DMS 273 treated with DMSO at 0.1 percent for 48 hours (cell line): ENCODE measurements at regions not wholly inside any gene's neighbourhood (a gene's known extent, or its start where the extent isn't known, plus 50 kb on each side); places are given as distances from the start of the nearest gene placed in this dataset.
A peak's percentile ranks its signal among the peaks of the same experiment; 100 is the strongest.
"Not testable (repeated sequence)": the region's sequence is repeated elsewhere in the genome, so short reads cannot be mapped to it uniquely, and the experiment has no call there.

Experiments
- DNase-seq: peaks from one replicate; lab custom pipeline; 2025; lab: John Stamatoyannopoulos, UW

GRCh38 chr3:177778633-177779032 lies 581.4 kb upstream of the TBL1XR1 start:
- no peak for DNase-seq

- DNase-seq = peak; percentile 2
Observed at GRCh38 chr3:177781686-177782161, 584.4 kb upstream of the TBL1XR1 start.

GRCh38 chr3:177783338-177783737 lies 586.1 kb upstream of the TBL1XR1 start:
- DNase-seq = no peak

DNA sequence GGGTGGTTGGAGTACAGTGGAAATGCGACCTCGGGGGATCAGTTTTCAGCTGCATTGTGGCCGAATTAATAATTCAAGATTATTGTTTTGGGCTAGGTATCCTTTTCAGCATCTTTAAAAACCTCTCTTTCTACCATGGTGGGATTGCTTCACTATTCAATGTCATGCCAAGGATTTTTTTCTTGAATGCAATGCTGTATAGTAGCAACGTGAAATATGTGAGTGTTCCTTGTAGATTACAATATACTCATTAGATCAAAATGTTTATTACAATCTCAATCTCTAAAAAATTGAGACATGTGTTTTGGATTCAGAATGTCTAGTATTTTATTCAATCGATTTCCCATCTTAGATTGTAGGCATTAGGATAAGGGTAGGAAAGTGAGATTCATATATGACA lies 586.5 kb upstream of the TBL1XR1 start:
- DNase-seq = no peak

GRCh38 chr3:177787279-177788041 lies 590.2 kb upstream of the TBL1XR1 start:
- no peak for DNase-seq

- no peak for DNase-seq
Observed at GRCh38 chr3:177789500-177789899, 592.2 kb upstream of the TBL1XR1 start.

DNA sequence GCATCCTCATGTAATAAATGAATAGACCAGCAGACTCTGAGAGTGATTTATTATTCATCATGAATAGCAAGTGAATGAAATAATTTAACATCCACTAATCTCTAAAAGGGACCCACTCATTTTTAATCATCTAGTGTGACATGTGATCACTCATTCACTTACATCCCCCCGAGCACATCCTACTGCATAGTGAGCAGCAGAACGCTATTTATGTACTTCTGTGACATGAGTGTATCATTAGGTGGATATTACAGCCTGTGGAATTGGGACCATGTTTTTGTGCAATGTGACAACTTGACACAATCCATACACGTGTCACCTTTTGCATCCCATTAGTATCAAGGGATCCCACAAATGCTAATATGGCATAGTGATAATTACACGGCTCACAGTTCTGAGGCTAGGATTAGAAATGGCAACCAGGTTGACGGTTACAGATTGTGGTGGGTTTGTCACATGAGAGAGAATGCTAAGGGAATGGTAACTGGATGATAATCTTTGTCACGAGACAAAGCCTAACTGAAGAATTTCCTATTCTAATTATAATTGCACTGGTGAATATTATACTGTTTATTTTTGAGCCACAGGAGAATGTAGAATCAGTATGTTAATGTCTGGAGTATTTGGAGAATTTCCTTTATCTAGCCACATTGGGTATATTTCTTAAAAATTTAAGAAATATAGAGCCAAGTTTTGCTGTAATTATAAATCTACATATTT lies 595.2 kb upstream of the TBL1XR1 start:
- DNase-seq = no peak

GRCh38 chr3:177793451-177793850 lies 596.2 kb upstream of the TBL1XR1 start:
- DNase-seq = no peak

DNA sequence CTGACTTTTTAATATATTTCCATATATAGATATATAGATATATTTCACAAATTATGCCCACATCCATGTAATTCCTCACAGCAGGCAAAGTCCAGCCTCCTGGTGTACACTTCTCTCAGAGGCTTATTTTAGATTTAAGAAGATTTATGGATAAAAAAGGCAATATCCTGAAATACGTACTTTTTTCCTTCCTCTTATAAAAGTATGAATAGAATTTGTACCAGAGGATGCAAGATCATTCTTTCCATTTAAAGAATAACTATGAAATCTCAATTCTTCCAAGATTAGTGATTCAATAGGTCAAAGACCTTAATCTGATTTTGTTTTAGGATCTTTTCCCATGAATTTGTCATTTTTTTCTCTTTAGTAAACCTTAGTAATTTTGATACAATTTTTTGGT lies 597.9 kb upstream of the TBL1XR1 start:
- DNase-seq = no peak

DNA sequence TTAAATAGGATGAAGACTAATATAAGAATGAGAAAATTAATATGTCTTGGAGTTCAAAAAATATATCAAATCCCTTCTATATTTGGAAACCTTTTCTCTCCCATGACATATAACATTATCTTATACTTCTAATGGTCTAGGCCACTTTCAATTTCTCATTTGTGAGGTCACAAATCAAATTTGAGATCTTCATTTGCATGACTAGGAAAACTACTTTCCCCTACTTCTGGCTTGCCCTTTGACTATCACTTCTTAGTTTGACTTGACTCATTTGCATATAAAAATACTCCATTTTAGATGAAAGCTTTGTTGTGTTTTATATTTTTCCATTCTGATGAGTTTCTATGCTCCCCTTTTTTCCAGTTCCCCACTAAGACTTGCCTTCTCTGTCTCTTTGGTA lies 598.6 kb upstream of the TBL1XR1 start:
- no peak for DNase-seq

- DNase-seq = not testable (repeated sequence)
Observed at GRCh38 chr3:177800147-177800546, 602.9 kb upstream of the TBL1XR1 start.

DNA sequence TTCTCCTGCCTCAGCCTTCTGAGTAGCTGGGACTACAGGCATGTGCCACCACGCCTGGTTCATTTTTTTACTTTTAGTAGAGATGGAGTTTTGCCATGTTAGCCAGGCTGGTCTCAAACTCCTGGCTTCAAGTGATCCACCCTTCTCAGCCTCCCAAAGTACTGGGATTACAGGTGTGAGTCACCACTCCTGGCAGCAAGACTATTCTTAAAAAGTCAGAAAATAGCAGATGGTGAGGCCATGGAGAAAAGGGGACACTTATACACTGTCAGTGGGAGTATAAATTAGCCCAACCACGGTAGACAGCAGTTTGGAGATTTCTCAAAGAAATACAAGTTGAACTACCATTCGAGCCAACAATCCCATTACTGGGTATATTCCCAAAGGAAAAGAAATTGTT lies 603.3 kb upstream of the TBL1XR1 start:
- no peak for DNase-seq

DNA sequence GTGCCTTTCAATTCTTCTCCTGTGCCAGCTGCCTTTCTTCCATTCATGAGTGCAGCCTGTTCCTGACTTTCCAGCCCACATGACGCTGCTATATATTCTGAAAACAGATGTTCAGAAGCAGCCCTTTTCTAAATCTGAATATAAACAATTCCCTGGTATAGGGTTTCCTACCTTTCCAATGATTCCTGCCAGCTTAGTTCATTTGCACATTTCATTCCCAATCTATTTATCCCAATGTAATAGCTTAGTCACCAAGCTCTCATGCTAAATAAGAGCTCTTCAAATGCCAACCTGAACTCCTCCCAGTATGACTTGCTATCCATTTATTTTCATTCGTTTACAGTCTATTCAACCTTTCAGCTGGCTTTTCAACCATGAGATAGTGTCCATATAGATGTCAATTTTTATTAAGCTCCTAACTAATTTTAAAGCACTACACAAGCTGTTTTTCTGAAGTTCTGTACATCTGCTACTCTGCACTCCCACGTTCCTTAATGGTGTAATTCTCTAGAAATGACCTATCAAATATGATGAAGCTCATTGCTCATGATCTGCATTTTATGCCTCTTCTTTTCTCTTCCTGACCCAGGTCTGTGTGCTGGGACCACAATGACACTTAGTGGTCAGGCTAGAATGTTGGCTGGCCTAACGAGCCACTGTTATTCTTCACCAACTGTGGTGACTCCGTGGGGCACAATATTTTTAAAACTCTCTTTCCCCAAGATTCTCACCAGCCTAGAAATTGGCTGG lies 605.0 kb upstream of the TBL1XR1 start:
- peak; percentile 67 for DNase-seq

- DNase-seq = no peak
Observed at GRCh38 chr3:177803500-177803899, 606.2 kb upstream of the TBL1XR1 start.

- no peak for DNase-seq
Observed at GRCh38 chr3:177804032-177804431, 606.8 kb upstream of the TBL1XR1 start.

DNA sequence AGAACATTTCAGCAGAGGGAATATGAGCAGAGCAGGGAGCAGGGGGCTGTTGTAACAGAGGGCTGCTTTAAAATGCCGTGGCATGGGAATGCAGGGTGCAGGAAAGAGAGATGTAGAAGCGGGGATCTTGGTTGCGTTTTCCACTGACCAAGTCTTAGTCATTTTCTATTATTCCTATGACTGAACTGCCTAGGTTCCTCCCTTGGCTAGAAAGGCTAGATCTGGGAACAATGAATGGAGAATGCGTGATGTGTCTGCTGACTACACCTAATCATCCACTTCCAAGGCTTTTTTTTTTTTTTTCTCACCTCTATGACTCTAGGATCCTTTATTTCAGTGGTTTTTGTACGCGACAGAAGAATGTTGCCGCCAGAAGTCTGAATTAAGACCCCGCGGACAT lies 607.4 kb upstream of the TBL1XR1 start:
- DNase-seq = no peak

DNA sequence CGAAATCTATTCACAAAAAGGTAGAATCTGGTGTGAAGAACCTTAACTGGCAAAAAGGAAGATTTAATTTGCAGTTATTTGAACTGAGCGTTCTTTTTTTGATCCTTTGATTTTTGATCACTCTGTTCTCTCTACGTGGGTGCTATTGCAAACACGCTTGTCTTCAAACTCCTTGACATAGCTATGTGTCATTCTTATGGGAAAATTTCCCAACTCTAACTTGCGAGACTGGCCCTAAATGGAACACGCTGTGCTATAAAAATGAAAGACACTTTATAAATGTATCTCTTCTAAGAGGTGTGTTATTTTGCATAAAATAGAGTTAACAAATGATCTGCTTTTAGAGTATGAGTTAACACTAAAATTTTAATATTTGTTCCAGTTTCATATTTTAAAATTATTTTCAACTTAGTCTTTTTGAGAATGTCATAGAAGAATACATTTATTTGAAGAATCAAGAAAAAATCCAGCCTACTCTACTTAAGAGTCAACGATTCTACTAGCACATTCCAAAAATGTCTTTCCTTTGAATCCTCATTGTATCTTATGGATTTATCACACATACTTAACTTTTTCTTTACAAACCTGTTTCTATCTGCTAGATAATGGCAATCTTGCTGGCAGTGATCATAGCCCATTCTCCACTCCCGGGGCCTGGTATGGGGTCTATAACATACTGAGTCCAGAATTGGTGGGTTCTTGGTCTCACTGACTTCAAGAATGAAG lies 610.0 kb upstream of the TBL1XR1 start:
- DNase-seq = no peak

- DNase-seq = not testable (repeated sequence)
Observed at GRCh38 chr3:177808928-177809478, 611.7 kb upstream of the TBL1XR1 start.

DNA sequence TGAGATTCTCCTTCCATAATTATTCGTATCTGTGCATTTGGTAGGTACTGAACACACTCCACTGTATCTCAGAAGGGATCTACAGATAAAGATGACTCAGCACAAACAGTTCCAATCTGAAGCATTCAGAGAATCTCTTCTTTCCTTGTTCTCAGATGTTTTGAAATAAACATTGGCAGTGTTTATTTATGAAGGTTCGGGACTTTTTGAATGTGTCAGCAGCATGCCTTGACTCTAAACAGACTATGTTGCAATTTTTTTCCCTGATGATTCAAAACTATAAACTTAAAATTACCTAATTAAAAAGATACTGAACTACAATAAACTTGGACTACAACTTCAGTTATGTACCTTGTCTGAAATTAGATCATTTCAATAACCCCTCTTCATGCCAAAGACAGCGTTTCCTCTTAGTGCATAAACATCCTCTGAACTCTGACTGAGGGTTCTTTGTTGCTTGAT lies 612.9 kb upstream of the TBL1XR1 start:
- no peak for DNase-seq

DNA sequence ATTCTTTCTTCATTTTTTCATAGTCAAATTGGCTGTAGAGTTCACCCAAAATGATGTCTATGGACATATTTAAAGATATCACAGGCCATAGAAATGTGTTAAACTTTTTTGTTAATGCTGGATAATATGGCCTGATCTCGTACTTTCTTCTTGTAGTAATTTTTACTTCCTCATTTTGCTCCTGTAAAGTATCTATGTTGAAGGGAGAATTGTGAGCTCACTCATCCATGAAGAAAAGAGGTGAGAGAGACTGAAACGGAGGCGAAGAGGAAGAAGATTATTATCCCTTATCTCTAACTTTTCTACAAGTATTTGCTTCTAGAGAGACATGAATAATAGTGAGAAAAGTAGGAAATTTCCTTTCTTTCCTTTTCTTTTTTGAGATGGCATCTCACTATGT lies 613.8 kb upstream of the TBL1XR1 start:
- DNase-seq = no peak

DNA sequence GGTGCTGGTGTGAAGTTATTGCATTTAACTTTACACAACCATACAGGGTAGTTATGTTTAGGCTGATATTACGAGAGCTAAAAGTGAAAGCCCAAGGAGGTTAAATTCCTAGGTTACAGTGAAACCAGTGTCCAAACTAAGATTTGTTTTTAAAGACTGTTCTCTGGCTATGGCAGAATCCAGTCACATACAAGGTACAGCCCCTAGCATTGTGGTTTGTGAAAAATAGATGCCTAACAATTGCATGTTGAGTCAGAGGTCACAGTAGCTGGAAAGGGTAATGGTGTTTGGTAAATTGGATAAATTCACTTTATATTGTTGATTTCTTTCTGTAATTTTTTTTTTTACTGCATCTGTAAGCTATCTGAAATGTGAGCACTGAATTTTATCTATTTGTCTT lies 614.6 kb upstream of the TBL1XR1 start:
- no peak for DNase-seq

DNA sequence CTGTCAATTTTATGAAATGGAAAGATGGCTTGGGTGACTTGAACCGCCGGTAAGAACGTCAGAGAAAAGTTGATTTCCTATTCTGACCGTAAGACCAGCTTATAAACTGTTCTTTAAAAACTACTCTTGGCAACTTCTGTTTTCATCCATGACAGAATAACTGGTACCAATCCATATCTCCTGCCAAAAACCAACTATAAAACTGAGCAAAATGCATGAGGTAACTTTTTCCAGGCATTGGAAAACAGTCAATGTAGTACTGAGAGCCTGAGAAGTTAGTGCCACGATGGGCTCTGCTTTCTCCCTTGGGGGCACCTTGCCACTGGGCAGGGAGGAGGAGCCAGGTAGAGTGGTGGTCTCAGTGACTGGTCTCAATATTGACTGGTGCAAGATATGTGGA lies 615.2 kb upstream of the TBL1XR1 start:
- DNase-seq = no peak
